ENCODE measurements at regions not wholly inside any gene's neighbourhood (a gene's known extent, or its start where the extent isn't known, plus 50 kb on each side); places are given as distances from the start of the nearest gene placed in this dataset.

- Histone ChIP-seq H3K79me2 (ENCODE audit: control insufficient read depth, insufficient read depth, low read length) (no peaks in the 10 kb centered on the region), H4K20me1 (replicated peaks; ENCODE audit: control insufficient read depth, insufficient read depth, low read length) (no peaks in the 10 kb centered on the region), H3K9me1 (ENCODE audit: control insufficient read depth, insufficient read depth, low read length) (no peaks in the 10 kb centered on the region), H3K4me3 (no peak overlapping the region), H2AFZ (ENCODE audit: low read depth, low read length) (no peak overlapping the region), H3K36me3 (ENCODE audit: control insufficient read depth, insufficient read depth, low read length) (no peaks in the 10 kb centered on the region), H3K4me2 (ENCODE audit: insufficient read depth, low read length) (no peak overlapping the region), H3K9ac (ENCODE audit: insufficient read depth in 1 of 2, low read depth in 2 of 2, low read length in 2 of 2) (no peak overlapping the region), H3K27me3 (ENCODE audit: control insufficient read depth in 2 of 2, insufficient read depth in 2 of 2, low read length in 2 of 2) (no peaks in the 10 kb centered on the region), H3K27ac (ENCODE audit: extremely low read depth, low read depth, low read length) (no peak overlapping the region), H3K9me3 (replicated peaks; ENCODE audit: control insufficient read depth, insufficient read depth, low read depth, low read length) (no peaks in the 10 kb centered on the region), H3K4me1 (replicated peaks in 1 of 2; ENCODE audit: control insufficient read depth in 2 of 2, insufficient read depth in 2 of 2, low read length in 2 of 2) (no peaks in the 10 kb centered on the region; a peak in 1 of 5 replicates)
- peak; percentile 94 for FAIRE-seq
- peak; percentile 36 to 61 (median 44) for DNase-seq (ENCODE audit: extremely low read depth in 1 of 4, low spot score in 3 of 4)
- in situ Hi-C loops (cut with MboI): loop anchor here (25.0 kb wide), 1 partner anchor 231 kb away; no protein-coding TSS in a partner anchor
- ATAC-seq: peak; percentile 84
- 15% methylated on average over 6 of the region's 6 CpGs for WGBS (ENCODE audit: insufficient coverage, low coverage, missing lambda C conversion rate)
- no TSS peak for BruUV-seq (replicated peaks)
- ChIA-PET POLR2A (no interaction called here), CTCF (ENCODE audit: low intra/inter-chr PET ratio) (interaction anchor here (1.7 to 2.5 kb wide), 2 partner anchors 229 to 886 kb away, joined by 4 to 14 read pairs; no protein-coding TSS in a partner anchor)
- intact Hi-C loops (cut with micrococcal nuclease): loop anchor here (1.0 to 2.0 kb wide), 2 partner anchors 228 to 262 kb away; no protein-coding TSS in a partner anchor
- no peak for TF ChIP-seq GTF2B (IDR thresholded peaks at IDR 0.05; ENCODE audit: extremely low read depth, insufficient read length)
- TF ChIP-seq TCF7L2 (IDR thresholded peaks at IDR 0.05; ENCODE audit: low read depth, low read length): no peak
- no peak for TF ChIP-seq ZNF449 (CRISPR knock-in tag; IDR thresholded peaks at IDR 0.05)
- TF ChIP-seq FOXA1 (IDR thresholded peaks at IDR 0.05; ENCODE audit: borderline replicate concordance): no peak
- TF ChIP-seq CTCF (IDR thresholded peaks at IDR 0.05 in 2 of 3, conservative IDR thresholded peaks at IDR 0.05 in 1 of 3; ENCODE audit: insufficient read depth in 2 of 3, low read depth in 1 of 3, low read length in 3 of 3): peak; percentile 62 to 75 (median 67); a peak in 5 of 6 replicates
- no peak for TF ChIP-seq ID3 (CRISPR knock-in tag; IDR thresholded peaks at IDR 0.05)
- no peak for TF ChIP-seq ID3 (tag; IDR thresholded peaks at IDR 0.05)
- TF ChIP-seq PHF21A (IDR thresholded peaks at IDR 0.05; ENCODE audit: borderline replicate concordance, low read depth): no peak
- TF ChIP-seq PCBP2 (IDR thresholded peaks at IDR 0.05; ENCODE audit: low read depth, low read length, poor library complexity, severe bottlenecking): no peak
- TF ChIP-seq ARID1B (IDR thresholded peaks at IDR 0.05): no peak
- TF ChIP-seq PKNOX1 (IDR thresholded peaks at IDR 0.05): peak; percentile 61; the same call in 1 of the 2 replicates
- no peak for TF ChIP-seq HNRNPUL1 (IDR thresholded peaks at IDR 0.05; ENCODE audit: low read length)
- no peak for TF ChIP-seq MXI1 (IDR thresholded peaks at IDR 0.05; ENCODE audit: low read depth, low read length)
- TF ChIP-seq ERF (CRISPR knock-in tag; IDR thresholded peaks at IDR 0.05): no peak
- TF ChIP-seq TFAM (CRISPR knock-in tag; conservative IDR thresholded peaks at IDR 0.05): no peak
- TF ChIP-seq TCFL5 (CRISPR knock-in tag; conservative IDR thresholded peaks at IDR 0.05): no peak
- TF ChIP-seq SMC3 (conservative IDR thresholded peaks at IDR 0.05; ENCODE audit: insufficient read depth, low read depth, low read length): peak; percentile 66
- no peak for TF ChIP-seq PTRF (tag; IDR thresholded peaks at IDR 0.05)
- TF ChIP-seq PURB (CRISPR knock-in tag; IDR thresholded peaks at IDR 0.05; ENCODE audit: low read depth): no peak
Observed at GRCh38 chr4:149980941-149981340, 97.3 kb upstream of the DCLK2 start.

All from K562 (cell line).